ENCODE measurements at regions not wholly inside any gene's neighbourhood (a gene's known extent, or its start where the extent isn't known, plus 50 kb on each side); places are given as distances from the start of the nearest gene placed in this dataset.

DNA sequence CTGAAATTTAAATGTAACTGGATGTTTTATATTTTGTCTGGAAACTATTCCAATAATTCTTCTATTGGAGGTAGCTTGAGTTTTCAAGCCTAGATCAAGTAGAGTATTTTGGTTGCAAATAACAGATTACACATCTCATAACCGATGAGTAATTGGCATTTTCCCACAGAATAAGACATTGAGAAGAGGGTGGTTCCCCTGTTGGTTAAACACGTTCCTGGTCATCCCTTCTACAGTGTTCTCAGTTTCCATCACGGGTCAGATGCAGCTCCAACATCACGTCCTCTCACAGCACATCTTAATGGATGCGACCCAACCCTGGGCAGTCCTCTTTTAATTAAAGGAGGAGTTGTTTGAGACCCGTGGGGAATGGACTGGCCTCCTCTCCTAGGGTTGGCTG lies 149.0 kb upstream of the ZNF516 start:
- TF ChIP-seq, protein P1, sequence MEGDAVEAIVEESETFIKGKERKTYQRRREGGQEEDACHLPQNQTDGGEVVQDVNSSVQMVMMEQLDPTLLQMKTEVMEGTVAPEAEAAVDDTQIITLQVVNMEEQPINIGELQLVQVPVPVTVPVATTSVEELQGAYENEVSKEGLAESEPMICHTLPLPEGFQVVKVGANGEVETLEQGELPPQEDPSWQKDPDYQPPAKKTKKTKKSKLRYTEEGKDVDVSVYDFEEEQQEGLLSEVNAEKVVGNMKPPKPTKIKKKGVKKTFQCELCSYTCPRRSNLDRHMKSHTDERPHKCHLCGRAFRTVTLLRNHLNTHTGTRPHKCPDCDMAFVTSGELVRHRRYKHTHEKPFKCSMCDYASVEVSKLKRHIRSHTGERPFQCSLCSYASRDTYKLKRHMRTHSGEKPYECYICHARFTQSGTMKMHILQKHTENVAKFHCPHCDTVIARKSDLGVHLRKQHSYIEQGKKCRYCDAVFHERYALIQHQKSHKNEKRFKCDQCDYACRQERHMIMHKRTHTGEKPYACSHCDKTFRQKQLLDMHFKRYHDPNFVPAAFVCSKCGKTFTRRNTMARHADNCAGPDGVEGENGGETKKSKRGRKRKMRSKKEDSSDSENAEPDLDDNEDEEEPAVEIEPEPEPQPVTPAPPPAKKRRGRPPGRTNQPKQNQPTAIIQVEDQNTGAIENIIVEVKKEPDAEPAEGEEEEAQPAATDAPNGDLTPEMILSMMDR (IDR thresholded peaks at IDR 0.05): no peak
- no peak for TF ChIP-seq EP300 (IDR thresholded peaks at IDR 0.05)

Data from sigmoid colon (tissue), 4 donors.